ENCODE measurements at regions not wholly inside any gene's neighbourhood (a gene's known extent, or its start where the extent isn't known, plus 50 kb on each side); places are given as distances from the start of the nearest gene placed in this dataset.

- no peak for TF ChIP-seq POLR2A (IDR thresholded peaks at IDR 0.05; ENCODE audit: extremely low read depth, insufficient read length)
- no peak for TF ChIP-seq CTCF (IDR thresholded peaks at IDR 0.05; ENCODE audit: low read depth, low read length)
Measured at GRCh38 chr3:72149645-72150300, 364.8 kb upstream of the PROK2 start.
